Endothelial cell of umbilical vein (primary cell): ENCODE measurements at regions not wholly inside any gene's neighbourhood (a gene's known extent, or its start where the extent isn't known, plus 50 kb on each side); places are given as distances from the start of the nearest gene placed in this dataset.

Source experiments
- BruUV-seq: library from RNA; stranded (reverse); fragments of 400-500 nt; replicated peaks from 2 replicates; lab custom pipeline; 2021; lab: Mats Ljungman, UMichigan
- CTCF ChIA-PET: fragments of 300-600, 350-600 bp; sonication (Branson Sonifier 250); formaldehyde crosslinking; loops from one replicate; lab custom pipeline; 2021; ENCODE audit warnings: antibody characterized with exemption, inconsistent platforms; lab: Charles Lee
- POLR2A ChIA-PET: fragments of 300-600, 350-600 bp; sonication (Branson Sonifier 250); formaldehyde crosslinking; loops from one replicate; lab custom pipeline; 2021; ENCODE audit warnings: antibody characterized with exemption, inconsistent platforms; lab: Charles Lee
- DNase-seq: peaks from one replicate; pipeline ENCODE4 v3.0.0-alpha.2; 2011; ENCODE audit warnings: low read depth, low spot score
- FAIRE-seq: peaks from 2 replicates; lab custom pipeline; 2011; peaks lifted over from hg19 to GRCh38; lab: Jason Lieb, UNC
- H2AFZ ChIP-seq: 2 replicates; pipeline ENCODE4 v1.6.0; 2012; ENCODE audit warnings: low read depth, low read length, control low read depth, inconsistent platforms
- H3K27ac ChIP-seq: 2 replicates; pipeline ENCODE4 v1.5.1; 2011; ENCODE audit warnings: low read depth, mild to moderate bottlenecking, control low read depth, low read length, moderate library complexity; ENCODE audit not compliant: insufficient read depth
- H3K27me3 ChIP-seq, 2 experiments: 2 replicates each; pipeline versions ENCODE4 v1.6.0 to v1.6.1; 2011; ENCODE audit warnings: low read length in 2 of 2, mixed read lengths in 1 of 2; ENCODE audit not compliant: control insufficient read depth in 2 of 2, insufficient read depth in 2 of 2
- H3K36me3 ChIP-seq, 2 experiments: 2 replicates in 1 of 2; 3 replicates in 1 of 2; pipeline ENCODE4 v1.5.1; 2011; ENCODE audit warnings: low read length in 2 of 2, mild to moderate bottlenecking in 1 of 2, moderate library complexity in 1 of 2; ENCODE audit not compliant: control insufficient read depth in 2 of 2, insufficient read depth in 2 of 2; ENCODE audit errors: extremely low read depth in 1 of 2
- H3K4me1 ChIP-seq: 3 replicates; pipeline ENCODE4 v1.5.1; 2011; ENCODE audit warnings: mild to moderate bottlenecking, low read length; ENCODE audit not compliant: control insufficient read depth, insufficient read depth; ENCODE audit errors: extremely low read depth
- H3K4me2 ChIP-seq: 2 replicates; pipeline ENCODE4 v1.6.1; 2011; ENCODE audit warnings: low read length, control low read depth, mixed read lengths; ENCODE audit not compliant: insufficient read depth
- H3K4me3 ChIP-seq, 3 experiments: fragments of 200-600 bp in 1 of 3; sonication (generic), shearing (Covaris generic) in 1 of 3; replicated peaks in 1 of 3; 2 replicates each; pipeline ENCODE4 v1.5.1; 2011 to 2016; ENCODE audit warnings: control low read depth in 3 of 3, low read length in 3 of 3, mild to moderate bottlenecking in 2 of 3, inconsistent platforms in 1 of 3, low read depth in 1 of 3, moderate library complexity in 1 of 3; ENCODE audit not compliant: insufficient read depth in 1 of 3
- H3K79me2 ChIP-seq: 2 replicates; pipeline ENCODE4 v1.6.0; 2012; ENCODE audit warnings: low read length, inconsistent platforms; ENCODE audit not compliant: control insufficient read depth, insufficient read depth
- H3K9ac ChIP-seq: replicated peaks from 2 replicates; pipeline ENCODE3; 2011; ENCODE audit warnings: low read length, control low read depth; ENCODE audit not compliant: insufficient read depth; ENCODE audit errors: extremely low read depth
- H3K9me1 ChIP-seq: replicated peaks from 3 replicates; pipeline ENCODE4 v1.6.0; 2011; ENCODE audit warnings: mild to moderate bottlenecking, low read length; ENCODE audit not compliant: control insufficient read depth, insufficient read depth; ENCODE audit errors: extremely low read depth
- H3K9me3 ChIP-seq: replicated peaks from 2 replicates; pipeline ENCODE4 v1.5.1; 2012; ENCODE audit warnings: low read length, inconsistent platforms; ENCODE audit not compliant: control insufficient read depth, insufficient read depth
- H4K20me1 ChIP-seq: replicated peaks from 2 replicates; pipeline ENCODE3; 2011; ENCODE audit warnings: mild to moderate bottlenecking, low read length; ENCODE audit not compliant: control insufficient read depth, insufficient read depth; ENCODE audit errors: extremely low read depth
- CTCF ChIP-seq, 2 donors: IDR thresholded peaks; 1 replicate in 1 of 2; 2 replicates in 1 of 2; pipeline ENCODE4 v1.5.1; 2011; ENCODE audit warnings: low read length in 2 of 2, mild to moderate bottlenecking in 2 of 2, moderate library complexity in 2 of 2, control low read depth in 1 of 2, inconsistent platforms in 1 of 2, low read depth in 1 of 2; ENCODE audit not compliant: insufficient read depth in 1 of 2; ENCODE audit errors: extremely low read depth in 1 of 2
- EZH2 ChIP-seq: IDR thresholded peaks from 2 replicates; pipeline ENCODE4 v1.6.1; 2012; ENCODE audit warnings: borderline replicate concordance, low read depth, mild to moderate bottlenecking, moderate library complexity, low read length, inconsistent platforms; ENCODE audit not compliant: severe bottlenecking
- FOS ChIP-seq: IDR thresholded peaks from 2 replicates; pipeline ENCODE4 v1.6.1; 2011; ENCODE audit warnings: mild to moderate bottlenecking, low read length, moderate library complexity, borderline replicate concordance; ENCODE audit not compliant: insufficient read depth
- GATA2 ChIP-seq: IDR thresholded peaks from 2 replicates; pipeline ENCODE4 v1.7.0; 2011; ENCODE audit warnings: low read depth, mild to moderate bottlenecking, moderate library complexity, mixed read lengths, low read length; ENCODE audit not compliant: insufficient read length, insufficient read depth
- JUN ChIP-seq: IDR thresholded peaks from 2 replicates; pipeline ENCODE4 v1.6.1; 2011; ENCODE audit warnings: borderline replicate concordance, low read depth; ENCODE audit not compliant: insufficient read length, insufficient read depth
- MYC ChIP-seq: IDR thresholded peaks from one replicate; pipeline ENCODE4 v1.6.1; 2011; ENCODE audit warnings: mild to moderate bottlenecking, low read depth, low read length
- POLR2A ChIP-seq: IDR thresholded peaks from 2 replicates; pipeline ENCODE4 v1.6.1; 2012; ENCODE audit warnings: low read depth, mild to moderate bottlenecking, control low read depth, low read length
- POLR2AphosphoS5 ChIP-seq: IDR thresholded peaks from 2 replicates; pipeline ENCODE4 v1.6.1; 2012; ENCODE audit warnings: low read depth, mild to moderate bottlenecking, control low read depth, low read length, moderate library complexity; ENCODE audit not compliant: insufficient read depth
- dilution Hi-C: fragments of 300-500 bp; cut with MboI; formaldehyde crosslinking; loops from one replicate; pipeline ENCODE4 v1.15.0; 2019; ENCODE audit warnings: low sequenced_read_pairs; ENCODE audit not compliant: extremely low pct_ligation_motif_present
- intact Hi-C: fragments of 100-400 bp; cut with micrococcal nuclease; formaldehyde crosslinking; loops from one replicate; pipeline ENCODE4 v1.10.0; 2022
- TF ChIP-seq, protein P1 (sequence below): IDR thresholded peaks from 2 replicates; pipeline ENCODE4 v1.6.1; 2011; ENCODE audit not compliant: insufficient read depth, insufficient read length

GRCh38 chr21:29450058-29450457, 151.3 kb downstream of the BACH1 start:
- H3K4me2 ChIP-seq, result no peak overlapping the region
- POLR2A ChIA-PET, result interaction anchor here (0.6 kb wide), 1 partner anchor 15 kb away, joined by 4 read pairs; no protein-coding TSS in a partner anchor
- no peaks in the 10 kb centered on the region for H3K79me2 ChIP-seq
- intact Hi-C loops (no loop called here), dilution Hi-C loops (no loop called here)
- CTCF ChIA-PET, result interaction anchor here (2.6 kb wide), 1 partner anchor 27 kb away, joined by 6 read pairs; no protein-coding TSS in a partner anchor
- no peak overlapping the region for H3K9ac ChIP-seq
- BruUV-seq, result no TSS peak
- no peaks in the 10 kb centered on the region for H3K36me3 ChIP-seq
- no peaks in the 10 kb centered on the region for H3K4me1 ChIP-seq
- no peak overlapping the region for H3K4me3 ChIP-seq
- no peaks in the 10 kb centered on the region for H3K27me3 ChIP-seq
- DNase-seq, result no peak
- H4K20me1 ChIP-seq, result no peaks in the 10 kb centered on the region
- no peak overlapping the region for H2AFZ ChIP-seq
- no peaks in the 10 kb centered on the region for H3K9me3 ChIP-seq
- no peaks in the 10 kb centered on the region for H3K9me1 ChIP-seq
- TF ChIP-seq FOS (no peak), GATA2 (no peak), MYC (no peak), POLR2A (no peak)
- no peak overlapping the region for H3K27ac ChIP-seq
- FAIRE-seq, result no peak

DNA sequence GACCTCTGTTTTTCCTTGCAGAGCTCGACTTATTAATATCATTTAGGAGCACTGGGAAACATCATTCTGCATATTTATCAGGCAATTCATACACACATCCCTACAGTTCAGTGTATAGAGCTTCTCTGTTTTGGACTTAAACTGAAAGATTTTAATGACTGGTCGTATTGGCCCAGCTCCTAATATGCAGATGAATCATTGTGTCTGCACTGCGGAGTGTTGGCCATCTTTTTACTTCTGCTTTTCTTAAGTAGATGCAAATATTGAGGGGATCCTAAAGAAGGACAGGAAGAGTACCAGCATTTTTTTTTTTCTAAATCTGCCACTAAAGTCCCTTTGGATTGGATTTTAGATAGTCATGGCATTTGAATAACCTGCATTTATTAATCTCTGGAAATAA, 154.8 kb downstream of the BACH1 start:
- no TSS peak for BruUV-seq
- dilution Hi-C loops, result no loop called here

More for the DNA sequence above, 154.8 kb downstream of the BACH1 start:
- no peak for FAIRE-seq
- Histone ChIP-seq H3K27me3 (no peaks in the 10 kb centered on the region), H3K9ac (no peak overlapping the region), H3K4me1 (no peaks in the 10 kb centered on the region), H3K36me3 (no peaks in the 10 kb centered on the region), H4K20me1 (no peaks in the 10 kb centered on the region), H3K4me3 (no peak overlapping the region), H2AFZ (no peak overlapping the region), H3K9me3 (no peaks in the 10 kb centered on the region), H3K4me2 (no peak overlapping the region), H3K9me1 (no peaks in the 10 kb centered on the region), H3K79me2 (no peaks in the 10 kb centered on the region), H3K27ac (no peak overlapping the region)
- intact Hi-C loops, result no loop called here
- DNase-seq, result no peak
- CTCF ChIA-PET, result no interaction called here
- TF ChIP-seq JUN, result no peak
- TF ChIP-seq POLR2A, result no peak
- TF ChIP-seq GATA2, result no peak
- no peak for TF ChIP-seq EZH2
- no peak for TF ChIP-seq MYC
- TF ChIP-seq, protein P1, sequence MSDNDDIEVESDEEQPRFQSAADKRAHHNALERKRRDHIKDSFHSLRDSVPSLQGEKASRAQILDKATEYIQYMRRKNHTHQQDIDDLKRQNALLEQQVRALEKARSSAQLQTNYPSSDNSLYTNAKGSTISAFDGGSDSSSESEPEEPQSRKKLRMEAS, result no peak
- no peak for TF ChIP-seq FOS
- TF ChIP-seq POLR2AphosphoS5, result no peak
- TF ChIP-seq CTCF (IDR thresholded peaks at IDR 0.05; ENCODE audit: extremely low read depth in 1 of 2, insufficient read depth in 1 of 2, low read depth in 1 of 2, low read length in 2 of 2), result no peak
- POLR2A ChIA-PET, result no interaction called here
